ENCODE measurements at regions not wholly inside any gene's neighbourhood (a gene's known extent, or its start where the extent isn't known, plus 50 kb on each side); places are given as distances from the start of the nearest gene placed in this dataset.

- no peak for TF ChIP-seq PREB (CRISPR knock-in tag; IDR thresholded peaks at IDR 0.05)
- TF ChIP-seq ZNF23 (CRISPR knock-in tag; IDR thresholded peaks at IDR 0.05), result no peak
- TF ChIP-seq ZNF124 (CRISPR knock-in tag; IDR thresholded peaks at IDR 0.05), result no peak
- 0 out of 2 replicates have a peak, but pooled peaks have one; percentile 18 for TF ChIP-seq RBFOX2 (IDR thresholded peaks at IDR 0.05; ENCODE audit: low read depth, low read length)
- no peak for TF ChIP-seq CBX1 (IDR thresholded peaks at IDR 0.05; ENCODE audit: low read depth)
- peak; percentile 73 for TF ChIP-seq ETV1 (tag; conservative IDR thresholded peaks at IDR 0.05; ENCODE audit: low read depth)
- TF ChIP-seq SMAD1 (IDR thresholded peaks at IDR 0.05; ENCODE audit: low read depth, low read length, partially characterized antibody), result no peak
- no peak for TF ChIP-seq NR2C2 (CRISPR knock-in tag; IDR thresholded peaks at IDR 0.05)
- peak; percentile 51 for TF ChIP-seq NR2C2 (tag; IDR thresholded peaks at IDR 0.05)
- TF ChIP-seq AFF4 (CRISPR knock-in tag; IDR thresholded peaks at IDR 0.05), result no peak
- TF ChIP-seq SMAD3 (CRISPR knock-in tag; conservative IDR thresholded peaks at IDR 0.05), result no peak
- TF ChIP-seq TFAP4 (CRISPR knock-in tag; IDR thresholded peaks at IDR 0.05; ENCODE audit: borderline replicate concordance), result peak; percentile 10; the same call in 1 of the 2 replicates
- TF ChIP-seq ZNF143 (CRISPR knock-in tag; IDR thresholded peaks at IDR 0.05), result no peak
- TF ChIP-seq JUND (IDR thresholded peaks at IDR 0.05; ENCODE audit: borderline replicate concordance, low read depth, low read length), result peak; percentile 27; the same call in 1 of the 2 replicates
- TF ChIP-seq JUND (tag; IDR thresholded peaks at IDR 0.05; ENCODE audit: borderline replicate concordance, low read depth, low read length), result no peak
- peak; percentile 49; the same call in 1 of the 2 replicates for TF ChIP-seq ZFX (CRISPR knock-in tag; IDR thresholded peaks at IDR 0.05)
- no peak for TF ChIP-seq BCOR (IDR thresholded peaks at IDR 0.05)
- TF ChIP-seq TRIM25 (IDR thresholded peaks at IDR 0.05; ENCODE audit: borderline replicate concordance), result no peak
- 0 out of 2 replicates have a peak, but pooled peaks have one; percentile 32 for TF ChIP-seq ZNF75A (CRISPR knock-in tag; IDR thresholded peaks at IDR 0.05)
- no peak for TF ChIP-seq CBX3 (IDR thresholded peaks at IDR 0.05; ENCODE audit: borderline replicate concordance in 1 of 2, low read length in 2 of 2)
These were observed 78.5 kb downstream of the RHOB start (continued) for GRCh38 chr2:20525041-20526035.
